ENCODE measurements at regions not wholly inside any gene's neighbourhood (a gene's known extent, or its start where the extent isn't known, plus 50 kb on each side); places are given as distances from the start of the nearest gene placed in this dataset.

DNA sequence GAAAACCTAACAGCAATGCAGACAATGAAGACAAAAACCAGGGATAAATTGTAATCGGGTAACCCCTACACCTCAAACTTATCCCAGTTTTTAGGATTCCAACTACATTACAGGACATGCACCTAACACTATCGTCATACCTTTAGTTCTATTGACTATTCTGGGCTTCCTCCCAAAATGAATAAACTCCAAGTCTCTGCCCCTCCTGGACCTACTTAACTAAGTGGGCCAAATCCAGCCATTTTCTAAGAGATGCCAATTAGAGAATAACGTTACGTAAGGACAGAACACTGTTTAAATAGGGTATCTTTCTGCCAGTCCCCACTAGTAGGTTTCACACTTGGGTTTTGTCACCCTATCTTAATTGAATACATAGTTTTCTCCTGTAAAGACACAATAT, 253.1 kb upstream of the MKLN1 start:
- H3K36me3 Mint-ChIP-seq (ENCODE audit: insufficient read depth, unreplicated experiment) = peaks cover 38% of the 10 kb centered on the region

DNA sequence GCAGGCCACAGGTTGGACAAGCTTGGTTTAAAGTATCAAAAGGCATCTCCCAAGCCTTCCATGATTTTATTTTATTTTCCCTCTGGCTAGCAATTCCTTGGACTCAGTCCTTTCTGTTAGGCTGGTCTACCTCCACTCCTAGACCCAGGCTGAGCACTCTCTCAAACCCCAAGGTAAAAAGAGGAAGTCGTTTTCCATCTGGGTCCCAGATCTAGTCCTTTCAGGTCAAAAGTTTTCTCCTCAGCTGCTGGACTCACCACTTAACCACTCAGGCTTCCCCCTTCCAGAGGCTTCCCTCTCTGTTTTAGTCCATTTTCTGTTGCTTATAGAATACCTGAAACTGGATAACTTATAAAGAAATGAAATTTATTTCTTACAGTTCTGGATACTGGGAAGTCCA, 252.3 kb upstream of the MKLN1 start:
- Mint-ChIP-seq H3K27ac (ENCODE audit: low read depth, unreplicated experiment) (peak overlapping the region; percentile 8), H3K36me3 (ENCODE audit: insufficient read depth, unreplicated experiment) (peaks cover 38% of the 10 kb centered on the region), H3K4me3 (ENCODE audit: unreplicated experiment) (no peak overlapping the region), H3K9me3 (ENCODE audit: unreplicated experiment) (no peaks in the 10 kb centered on the region), H3K4me1 (ENCODE audit: insufficient read depth, unreplicated experiment) (peaks cover 19% of the 10 kb centered on the region), H3K27me3 (ENCODE audit: insufficient read depth, unreplicated experiment) (no peaks in the 10 kb centered on the region)
- ChIA-PET CTCF (interaction anchor here (1.0 to 1.3 kb wide), 2 partner anchors 93 to 227 kb away, joined by 3 read pairs; no protein-coding TSS in a partner anchor), POLR2A (interaction anchor here (0.7 to 1.7 kb wide), 3 partner anchors 10 to 233 kb away, joined by 3 read pairs; no protein-coding TSS in a partner anchor)
- DNase-seq (ENCODE audit: unreplicated experiment) = no peak
- no TSS peak for BruUV-seq (replicated peaks)
- intact Hi-C loops (cut with micrococcal nuclease) = no loop called here
- TF ChIP-seq, protein P1, sequence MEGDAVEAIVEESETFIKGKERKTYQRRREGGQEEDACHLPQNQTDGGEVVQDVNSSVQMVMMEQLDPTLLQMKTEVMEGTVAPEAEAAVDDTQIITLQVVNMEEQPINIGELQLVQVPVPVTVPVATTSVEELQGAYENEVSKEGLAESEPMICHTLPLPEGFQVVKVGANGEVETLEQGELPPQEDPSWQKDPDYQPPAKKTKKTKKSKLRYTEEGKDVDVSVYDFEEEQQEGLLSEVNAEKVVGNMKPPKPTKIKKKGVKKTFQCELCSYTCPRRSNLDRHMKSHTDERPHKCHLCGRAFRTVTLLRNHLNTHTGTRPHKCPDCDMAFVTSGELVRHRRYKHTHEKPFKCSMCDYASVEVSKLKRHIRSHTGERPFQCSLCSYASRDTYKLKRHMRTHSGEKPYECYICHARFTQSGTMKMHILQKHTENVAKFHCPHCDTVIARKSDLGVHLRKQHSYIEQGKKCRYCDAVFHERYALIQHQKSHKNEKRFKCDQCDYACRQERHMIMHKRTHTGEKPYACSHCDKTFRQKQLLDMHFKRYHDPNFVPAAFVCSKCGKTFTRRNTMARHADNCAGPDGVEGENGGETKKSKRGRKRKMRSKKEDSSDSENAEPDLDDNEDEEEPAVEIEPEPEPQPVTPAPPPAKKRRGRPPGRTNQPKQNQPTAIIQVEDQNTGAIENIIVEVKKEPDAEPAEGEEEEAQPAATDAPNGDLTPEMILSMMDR (IDR thresholded peaks at IDR 0.05; ENCODE audit: unreplicated experiment) = no peak

More for the DNA sequence above, 253.1 kb upstream of the MKLN1 start:
- no peak for DNase-seq (ENCODE audit: unreplicated experiment)
- Mint-ChIP-seq H3K4me1 (ENCODE audit: insufficient read depth, unreplicated experiment) (peaks cover 19% of the 10 kb centered on the region), H3K4me3 (ENCODE audit: unreplicated experiment) (no peak overlapping the region), H3K27me3 (ENCODE audit: insufficient read depth, unreplicated experiment) (no peaks in the 10 kb centered on the region), H3K9me3 (ENCODE audit: unreplicated experiment) (no peaks in the 10 kb centered on the region), H3K27ac (ENCODE audit: low read depth, unreplicated experiment) (no peak overlapping the region)
- CTCF ChIA-PET = interaction anchor here (0.6 to 1.0 kb wide), 2 partner anchors 37 to 92 kb away, joined by 3 read pairs; no protein-coding TSS in a partner anchor
- intact Hi-C loops (cut with micrococcal nuclease) = no loop called here
- TF ChIP-seq, protein P1 (IDR thresholded peaks at IDR 0.05; ENCODE audit: unreplicated experiment) = no peak
- POLR2A ChIA-PET = no interaction called here
- BruUV-seq (replicated peaks) = no TSS peak

DNA sequence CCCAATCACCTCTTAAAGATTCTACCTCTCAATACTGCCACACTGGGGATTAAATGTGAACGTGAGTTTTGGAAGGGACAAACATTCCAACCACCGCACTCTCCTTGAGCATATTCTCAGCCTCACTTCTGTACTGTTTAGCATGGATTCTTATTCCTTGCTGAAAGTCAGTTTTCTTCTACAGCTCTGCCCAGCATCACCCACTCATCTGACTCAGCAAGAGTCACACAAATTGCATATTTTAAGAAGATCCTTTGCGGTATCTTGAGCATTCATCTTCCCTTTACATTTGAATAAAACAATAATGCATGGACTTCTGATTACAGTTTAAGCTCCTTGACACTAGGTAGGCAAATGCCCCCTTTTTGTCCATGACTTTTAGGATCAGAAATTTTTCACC, 251.6 kb upstream of the MKLN1 start:
- CTCF ChIA-PET = interaction anchor here (1.3 kb wide), 1 partner anchor 227 kb away, joined by 3 read pairs; no protein-coding TSS in a partner anchor
- Mint-ChIP-seq H3K4me1 (ENCODE audit: insufficient read depth, unreplicated experiment) (peaks cover 19% of the 10 kb centered on the region), H3K9me3 (ENCODE audit: unreplicated experiment) (no peaks in the 10 kb centered on the region), H3K27me3 (ENCODE audit: insufficient read depth, unreplicated experiment) (no peaks in the 10 kb centered on the region), H3K36me3 (ENCODE audit: insufficient read depth, unreplicated experiment) (peaks cover 38% of the 10 kb centered on the region), H3K27ac (ENCODE audit: low read depth, unreplicated experiment) (peak overlapping the region; percentile 8), H3K4me3 (ENCODE audit: unreplicated experiment) (no peak overlapping the region)
- POLR2A ChIA-PET = interaction anchor here (0.6 to 1.7 kb wide), 4 partner anchors 9 to 350 kb away, joined by 3 read pairs; no protein-coding TSS in a partner anchor
- intact Hi-C loops (cut with micrococcal nuclease) = no loop called here
- no TSS peak for BruUV-seq (replicated peaks)
- TF ChIP-seq, protein P1 (IDR thresholded peaks at IDR 0.05; ENCODE audit: unreplicated experiment) = no peak
- DNase-seq (ENCODE audit: unreplicated experiment) = peak; percentile 32

DNA sequence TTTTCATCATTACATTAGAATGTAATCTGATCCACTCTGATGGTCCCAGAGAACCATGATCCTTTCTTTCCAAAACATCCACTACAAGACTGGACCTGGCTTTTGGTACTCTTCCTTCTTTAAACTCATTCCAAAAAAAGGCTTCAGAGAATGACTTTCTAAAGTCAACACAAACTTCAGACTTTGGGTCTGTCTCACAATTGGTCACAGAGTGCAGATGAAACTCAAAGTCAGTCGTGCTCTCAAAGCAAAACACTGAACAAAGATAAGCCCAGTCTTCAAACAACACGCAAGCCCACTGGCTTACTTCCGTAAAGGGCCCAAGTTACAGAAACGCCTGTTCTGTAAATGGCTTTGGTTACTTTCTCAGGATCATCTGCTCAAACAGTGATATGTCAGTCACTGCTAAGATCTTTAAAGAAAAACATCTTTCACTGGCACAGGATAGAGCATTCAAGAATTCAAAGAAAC, 250.9 kb upstream of the MKLN1 start:
- no TSS peak for BruUV-seq (replicated peaks)
- H3K4me3 Mint-ChIP-seq (ENCODE audit: unreplicated experiment) = no peak overlapping the region
- H3K27ac Mint-ChIP-seq (ENCODE audit: low read depth, unreplicated experiment) = peak overlapping the region; percentile 8

More for the DNA sequence above, 250.9 kb upstream of the MKLN1 start:
- peaks cover 19% of the 10 kb centered on the region for H3K4me1 Mint-ChIP-seq (ENCODE audit: insufficient read depth, unreplicated experiment)
- no peaks in the 10 kb centered on the region for H3K27me3 Mint-ChIP-seq (ENCODE audit: insufficient read depth, unreplicated experiment)
- ChIA-PET CTCF (interaction anchor here (1.3 kb wide), 1 partner anchor 226 kb away, joined by 3 read pairs; no protein-coding TSS in a partner anchor), POLR2A (interaction anchor here (0.6 to 1.7 kb wide), 3 partner anchors 9 to 349 kb away, joined by 3 read pairs; no protein-coding TSS in a partner anchor)
- intact Hi-C loops (cut with micrococcal nuclease) = no loop called here
- TF ChIP-seq, protein P1 (IDR thresholded peaks at IDR 0.05; ENCODE audit: unreplicated experiment) = no peak
- peaks cover 38% of the 10 kb centered on the region for H3K36me3 Mint-ChIP-seq (ENCODE audit: insufficient read depth, unreplicated experiment)
- no peak for DNase-seq (ENCODE audit: unreplicated experiment)
- H3K9me3 Mint-ChIP-seq (ENCODE audit: unreplicated experiment) = no peaks in the 10 kb centered on the region
